Right atrium auricular region (tissue), 2 donors: ENCODE measurements at regions not wholly inside any gene's neighbourhood (a gene's known extent, or its start where the extent isn't known, plus 50 kb on each side); places are given as distances from the start of the nearest gene placed in this dataset.
A peak's percentile ranks its signal among the peaks of the same experiment; 100 is the strongest.

Source experiments
- DNase-seq: peaks from one replicate; pipeline ENCODE4 v3.0.0-alpha.2; 2019; ENCODE audit warnings: low spot score
- H3K27ac ChIP-seq, 2 donors: fragments of 200-600 bp; sonication (generic); 1 replicate in 1 of 2; 2 replicates in 1 of 2; pipeline ENCODE4 v1.5.1; 2016 to 2019
- H3K27me3 ChIP-seq, 2 donors: fragments of 200-600 bp; sonication (generic); one replicate each; pipeline versions ENCODE4 v1.5.1 to v1.6.0; 2017 to 2019
- H3K36me3 ChIP-seq: fragments of 200-600 bp; sonication (generic); one replicate; pipeline ENCODE4 v1.5.1; 2016
- H3K4me1 ChIP-seq, 2 donors: fragments of 200-600 bp; sonication (generic); one replicate each; pipeline versions ENCODE4 v1.5.1 to v1.6.0; 2017 to 2019
- H3K4me3 ChIP-seq, 2 donors: fragments of 200-600 bp; sonication (generic); 1 replicate in 1 of 2; 2 replicates in 1 of 2; pipeline ENCODE4 v1.5.1; 2017 to 2019; ENCODE audit warnings: mild to moderate bottlenecking in 1 of 2, moderate library complexity in 1 of 2
- H3K9me3 ChIP-seq, 2 donors: fragments of 200-600 bp; sonication (generic); one replicate each; pipeline ENCODE4 v1.5.1; 2019
- TF ChIP-seq, protein P1 (sequence below), 2 donors: fragments of 200-600 bp; sonication (generic); IDR thresholded peaks; one replicate each; pipeline ENCODE4 v1.5.1; 2019; ENCODE audit warnings: antibody characterized with exemption in 2 of 2

DNA sequence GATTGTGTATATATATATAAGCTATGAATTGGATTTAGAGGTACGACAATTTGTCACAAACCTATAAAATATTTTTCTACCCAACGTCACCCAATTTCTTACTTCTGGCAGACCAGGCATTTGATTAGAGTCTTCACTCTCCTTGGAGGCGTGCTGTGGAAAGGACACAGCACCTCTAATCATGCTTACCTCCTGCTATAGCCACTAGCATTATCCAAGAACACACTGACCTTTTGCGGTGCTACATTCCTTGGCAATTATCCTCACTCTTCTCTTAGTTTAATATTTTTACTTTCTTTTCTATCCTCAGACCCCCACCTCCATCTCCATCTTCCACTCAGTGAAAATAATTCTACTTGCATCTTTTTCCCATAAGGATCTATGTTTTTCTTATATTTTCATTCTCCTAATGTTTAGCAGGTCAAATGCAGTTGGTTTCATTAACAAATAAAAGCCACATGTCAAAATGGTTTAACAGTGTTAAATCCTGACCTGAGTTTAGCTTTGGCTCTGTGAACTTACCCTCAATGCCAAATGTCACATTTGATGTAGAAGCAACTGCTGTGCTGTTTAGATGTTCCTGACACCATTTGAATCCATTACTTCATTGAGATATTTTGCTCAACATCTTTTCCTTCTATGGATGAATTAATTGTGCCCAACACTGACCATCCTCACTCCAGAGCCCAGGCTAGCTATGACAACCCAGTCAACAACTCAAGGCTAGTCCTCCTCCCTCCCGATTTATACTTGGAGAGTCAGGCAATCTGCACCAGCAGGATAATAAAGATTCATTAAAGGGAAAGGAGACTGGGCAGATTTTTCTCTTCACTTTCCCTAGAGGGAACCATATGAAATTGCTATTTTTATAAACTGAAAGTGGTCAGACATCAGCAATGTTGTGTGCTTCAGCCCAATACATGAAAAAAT is 240.5 kb downstream of the MREG start:
- TF ChIP-seq, protein P1, sequence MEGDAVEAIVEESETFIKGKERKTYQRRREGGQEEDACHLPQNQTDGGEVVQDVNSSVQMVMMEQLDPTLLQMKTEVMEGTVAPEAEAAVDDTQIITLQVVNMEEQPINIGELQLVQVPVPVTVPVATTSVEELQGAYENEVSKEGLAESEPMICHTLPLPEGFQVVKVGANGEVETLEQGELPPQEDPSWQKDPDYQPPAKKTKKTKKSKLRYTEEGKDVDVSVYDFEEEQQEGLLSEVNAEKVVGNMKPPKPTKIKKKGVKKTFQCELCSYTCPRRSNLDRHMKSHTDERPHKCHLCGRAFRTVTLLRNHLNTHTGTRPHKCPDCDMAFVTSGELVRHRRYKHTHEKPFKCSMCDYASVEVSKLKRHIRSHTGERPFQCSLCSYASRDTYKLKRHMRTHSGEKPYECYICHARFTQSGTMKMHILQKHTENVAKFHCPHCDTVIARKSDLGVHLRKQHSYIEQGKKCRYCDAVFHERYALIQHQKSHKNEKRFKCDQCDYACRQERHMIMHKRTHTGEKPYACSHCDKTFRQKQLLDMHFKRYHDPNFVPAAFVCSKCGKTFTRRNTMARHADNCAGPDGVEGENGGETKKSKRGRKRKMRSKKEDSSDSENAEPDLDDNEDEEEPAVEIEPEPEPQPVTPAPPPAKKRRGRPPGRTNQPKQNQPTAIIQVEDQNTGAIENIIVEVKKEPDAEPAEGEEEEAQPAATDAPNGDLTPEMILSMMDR (IDR thresholded peaks at IDR 0.05) = no peak
- Histone ChIP-seq H3K4me1 (peaks cover 0 to 10% of the 10 kb centered on the region in 2 donors), H3K9me3 (peaks cover 0 to 4% of the 10 kb centered on the region in 2 donors), H3K27me3 (no peaks in the 10 kb centered on the region), H3K27ac (no peak overlapping the region), H3K4me3 (no peak overlapping the region), H3K36me3 (no peaks in the 10 kb centered on the region)
- no peak for DNase-seq

- no peak for DNase-seq
- H3K27ac ChIP-seq = peak overlapping the region in 1 of 2 donors; percentile 8
- no peak overlapping the region for H3K4me3 ChIP-seq
- H3K27me3 ChIP-seq = no peaks in the 10 kb centered on the region
- H3K36me3 ChIP-seq = no peaks in the 10 kb centered on the region
- TF ChIP-seq, protein P1 (IDR thresholded peaks at IDR 0.05) = no peak
- H3K9me3 ChIP-seq = peaks cover 0 to 13% of the 10 kb centered on the region in 2 donors
- peaks cover 0 to 10% of the 10 kb centered on the region in 2 donors for H3K4me1 ChIP-seq
Measured at GRCh38 chr2:215772003-215772402, 241.3 kb downstream of the MREG start.

DNA sequence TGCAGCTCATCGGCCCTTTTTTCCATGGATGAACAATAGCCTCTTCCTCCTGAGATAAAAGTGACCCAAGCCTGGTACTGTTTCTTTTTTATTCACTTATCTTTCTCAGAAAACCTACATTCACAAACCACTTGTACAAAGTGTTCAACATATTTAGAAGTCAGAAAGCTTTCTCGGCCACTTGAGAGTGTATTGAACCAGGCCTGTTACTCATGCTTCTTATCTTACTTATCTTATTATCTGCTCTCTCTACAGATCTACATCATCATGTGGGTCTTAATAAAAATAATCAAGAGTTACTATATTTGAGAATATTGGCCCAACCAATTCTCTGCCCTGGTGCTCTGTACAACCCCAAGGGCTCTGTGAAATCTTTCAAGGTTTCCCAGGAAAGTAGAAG is 242.1 kb downstream of the MREG start:
- TF ChIP-seq, protein P1 (IDR thresholded peaks at IDR 0.05) = no peak

GRCh38 chr2:215770668-215771067 is 242.7 kb downstream of the MREG start:
- Histone ChIP-seq H3K4me1 (peaks cover 0 to 10% of the 10 kb centered on the region in 2 donors), H3K36me3 (no peaks in the 10 kb centered on the region), H3K27me3 (no peaks in the 10 kb centered on the region), H3K4me3 (no peak overlapping the region), H3K27ac (no peak overlapping the region), H3K9me3 (peaks cover 0 to 16% of the 10 kb centered on the region in 2 donors)
- TF ChIP-seq, protein P1 (IDR thresholded peaks at IDR 0.05) = no peak
- no peak for DNase-seq

More for the DNA sequence above, 242.1 kb downstream of the MREG start:
- Histone ChIP-seq H3K36me3 (no peaks in the 10 kb centered on the region), H3K27ac (peak overlapping the region; percentile 8 to 13), H3K4me1 (peaks cover 0 to 10% of the 10 kb centered on the region in 2 donors), H3K27me3 (no peaks in the 10 kb centered on the region), H3K4me3 (no peak overlapping the region), H3K9me3 (peaks cover 0 to 16% of the 10 kb centered on the region in 2 donors)
- DNase-seq = no peak

DNA sequence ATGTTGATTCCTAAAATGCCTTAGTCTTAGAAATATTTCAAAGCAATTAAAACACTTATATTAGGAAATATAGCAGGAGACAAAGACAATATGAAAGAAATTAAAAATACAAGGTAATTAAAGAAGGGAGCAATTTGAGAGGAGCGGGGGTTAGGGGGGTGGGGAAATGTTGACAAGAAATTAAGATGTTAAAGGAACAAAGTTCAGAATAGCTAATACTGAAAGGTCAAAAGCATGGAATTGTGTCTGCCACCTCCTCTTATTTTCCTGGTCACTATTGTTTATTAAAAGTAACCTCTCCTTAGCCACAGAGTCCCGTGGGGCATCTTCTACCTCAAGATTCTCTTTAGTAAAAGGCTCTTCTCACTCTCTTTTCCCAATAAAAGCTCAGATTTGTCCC is 244.1 kb downstream of the MREG start:
- no peak overlapping the region for H3K27ac ChIP-seq
- DNase-seq = no peak
- no peak overlapping the region for H3K4me3 ChIP-seq
- TF ChIP-seq, protein P1 (IDR thresholded peaks at IDR 0.05) = no peak
- no peaks in the 10 kb centered on the region for H3K27me3 ChIP-seq
- peaks cover 0 to 10% of the 10 kb centered on the region in 2 donors for H3K4me1 ChIP-seq
- H3K36me3 ChIP-seq = no peaks in the 10 kb centered on the region
- peaks cover 0 to 16% of the 10 kb centered on the region in 2 donors for H3K9me3 ChIP-seq
